Hepatocyte (in vitro differentiated cells): ENCODE measurements at regions not wholly inside any gene's neighbourhood (a gene's known extent, or its start where the extent isn't known, plus 50 kb on each side); places are given as distances from the start of the nearest gene placed in this dataset.

Source experiments
- CTCF ChIP-seq: fragments of 200-600 bp; sonication (generic); IDR thresholded peaks from 2 replicates; pipeline ENCODE4 v1.5.1; 2016; ENCODE audit warnings: antibody characterized with exemption, mild to moderate bottlenecking; ENCODE audit not compliant: poor library complexity
- EZH2 ChIP-seq: fragments of 200-600 bp; sonication (generic); IDR thresholded peaks from 2 replicates; pipeline ENCODE4 v1.6.1; 2016; ENCODE audit warnings: antibody characterized with exemption, mild to moderate bottlenecking, borderline replicate concordance
- EZH2phosphoT487 ChIP-seq: fragments of 200-600 bp; sonication (generic); IDR thresholded peaks from one replicate; pipeline ENCODE4 v1.6.1; 2018; ENCODE audit warnings: antibody characterized with exemption, mild to moderate bottlenecking, low read depth, moderate library complexity; ENCODE audit not compliant: unreplicated experiment, severe bottlenecking

DNA sequence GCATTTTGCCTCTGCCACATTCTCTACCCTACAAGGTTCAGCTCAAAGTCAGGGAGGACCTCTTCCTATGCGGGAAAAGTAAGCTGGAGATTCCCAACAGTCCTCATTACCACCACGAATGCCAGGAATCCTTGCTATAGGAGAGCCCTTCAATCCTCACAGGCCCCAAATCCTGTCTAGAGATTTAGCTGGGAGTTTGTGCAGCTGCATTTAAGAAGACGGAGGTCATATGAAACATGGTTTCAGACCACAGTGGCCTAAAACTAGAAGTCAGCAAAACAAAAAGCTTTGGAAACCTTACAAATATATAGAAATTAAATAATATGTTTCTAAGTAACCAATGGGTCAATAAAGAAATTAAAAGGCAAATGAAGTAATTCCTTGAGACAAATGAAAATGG is 415.3 kb upstream of the SETBP1 start:
- TF ChIP-seq EZH2 (no peak), CTCF (no peak), EZH2phosphoT487 (no peak)
